HG03571 (cell line): ENCODE measurements at regions not wholly inside any gene's neighbourhood (a gene's known extent, or its start where the extent isn't known, plus 50 kb on each side); places are given as distances from the start of the nearest gene placed in this dataset.

ENCODE experiments used
- ATAC-seq: cut with Tn5 transposase; IDR thresholded peaks from one replicate; pipeline ENCODE4 v1.9.1; 2021; ENCODE audit not compliant: unreplicated experiment

DNA sequence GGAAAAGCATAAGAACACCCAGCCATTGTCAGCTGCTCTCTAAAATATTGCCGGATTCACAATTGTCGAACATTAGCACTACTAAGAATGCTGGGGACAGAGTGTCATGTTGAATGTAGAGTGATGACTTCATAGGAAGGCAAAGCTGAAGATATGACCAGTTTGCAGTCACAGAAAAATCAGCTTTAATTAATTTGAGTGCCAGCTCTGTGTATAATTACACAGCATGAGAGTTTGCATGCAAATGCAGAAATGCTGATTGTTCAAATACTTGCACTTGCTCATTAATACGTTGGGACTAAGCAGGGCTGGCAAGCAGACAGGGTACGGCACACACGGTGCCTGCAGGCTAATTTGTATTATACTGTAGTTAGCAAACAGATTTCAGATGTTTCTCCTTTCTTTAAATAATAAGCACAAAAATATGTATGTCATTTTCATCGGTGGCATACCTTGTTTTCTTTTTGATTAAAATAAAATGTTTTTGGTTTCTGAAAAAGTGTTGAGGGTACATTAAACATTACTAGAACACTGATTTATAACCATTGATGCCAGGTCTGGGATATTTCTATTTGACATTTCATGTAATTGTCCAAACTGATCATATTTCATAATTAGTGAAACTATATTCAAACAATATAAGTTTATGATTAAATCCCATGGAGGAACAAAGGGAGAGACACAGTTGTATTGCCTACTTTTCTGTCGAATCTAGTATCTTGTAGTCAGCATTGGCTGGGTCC, 99.8 kb upstream of the ADGRL2 start:
- ATAC-seq = no peak

DNA sequence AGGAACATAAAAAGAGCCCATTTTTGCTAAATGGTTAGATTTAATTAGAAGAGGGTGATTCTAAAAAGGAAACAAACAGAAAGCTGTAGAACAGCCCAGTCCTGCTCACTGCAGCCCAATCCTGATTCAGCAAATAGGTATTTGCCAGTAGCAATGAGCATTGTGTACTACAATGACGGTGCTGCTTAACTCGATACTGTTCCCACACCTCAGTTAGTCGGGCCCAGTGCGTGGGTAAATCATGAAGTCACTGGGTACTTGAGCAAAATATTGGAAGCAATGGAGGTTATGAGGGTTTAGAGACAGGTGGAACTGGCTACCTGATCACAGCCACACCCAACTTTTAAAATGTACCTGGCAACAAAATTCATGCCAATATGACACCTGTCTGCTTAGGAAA, 101.5 kb upstream of the ADGRL2 start:
- no peak for ATAC-seq

GRCh38 chr1:81695741-81696140, 105.0 kb upstream of the ADGRL2 start:
- no peak for ATAC-seq

GRCh38 chr1:81693316-81693715, 107.4 kb upstream of the ADGRL2 start:
- ATAC-seq = no peak

DNA sequence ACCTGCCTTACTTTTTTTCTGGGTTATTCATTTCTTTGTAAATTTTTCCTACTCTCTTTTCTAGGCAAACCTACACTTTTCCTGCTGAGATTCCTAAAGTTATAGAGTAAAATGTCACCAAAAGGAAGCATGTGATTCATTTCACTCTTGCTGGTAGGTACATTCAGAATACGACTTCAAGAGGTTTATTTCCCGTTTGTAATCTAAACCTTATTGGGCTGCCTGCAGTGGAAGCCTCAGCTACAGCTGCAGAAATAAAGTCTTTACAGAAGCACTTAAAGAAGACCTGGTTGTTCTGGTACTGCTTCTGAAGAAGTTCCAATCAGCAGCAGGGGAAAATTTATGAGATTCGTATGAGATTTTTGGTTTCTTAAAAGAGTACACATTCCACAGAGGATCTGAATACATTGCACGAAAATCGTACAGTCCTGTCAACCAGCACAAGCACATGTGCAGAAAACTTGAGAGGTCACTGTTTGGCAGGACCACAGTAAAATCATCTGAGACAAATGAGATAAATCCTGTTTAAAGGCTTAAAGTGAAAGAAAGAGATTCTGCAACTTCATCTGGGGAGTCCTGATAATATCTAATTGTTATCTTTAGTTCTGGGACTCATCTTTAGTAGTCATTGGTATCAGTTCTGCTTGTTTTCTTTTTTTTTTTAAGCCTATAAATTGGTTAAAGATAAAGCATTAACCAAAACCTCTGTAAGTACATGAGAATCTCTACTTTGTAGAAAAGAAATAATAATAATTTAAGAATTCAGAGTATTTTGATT, 109.9 kb upstream of the ADGRL2 start:
- ATAC-seq = no peak

GRCh38 chr1:81689531-81689941, 111.2 kb upstream of the ADGRL2 start:
- no peak for ATAC-seq

DNA sequence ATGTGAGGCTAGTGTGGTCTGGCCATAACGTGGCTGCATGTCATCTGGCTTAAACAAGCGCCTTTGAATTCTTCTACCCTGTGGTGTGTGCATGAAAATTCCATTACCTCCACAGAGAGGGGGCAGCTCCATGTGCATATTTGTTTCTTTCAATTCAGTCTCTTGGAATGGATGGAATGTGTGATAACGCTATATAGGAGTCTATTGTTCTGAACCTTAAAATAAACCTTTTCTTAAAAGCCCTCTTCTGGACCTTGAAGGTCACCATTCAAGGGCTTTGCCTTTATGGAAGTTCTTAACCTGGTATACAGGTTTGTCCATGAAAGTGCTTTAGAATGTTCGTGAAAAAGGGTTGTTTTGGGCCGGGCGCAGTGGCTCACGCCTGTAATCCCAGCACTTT, 118.2 kb upstream of the ADGRL2 start:
- no peak for ATAC-seq

GRCh38 chr1:81681601-81682266, 119.0 kb upstream of the ADGRL2 start:
- no peak for ATAC-seq

DNA sequence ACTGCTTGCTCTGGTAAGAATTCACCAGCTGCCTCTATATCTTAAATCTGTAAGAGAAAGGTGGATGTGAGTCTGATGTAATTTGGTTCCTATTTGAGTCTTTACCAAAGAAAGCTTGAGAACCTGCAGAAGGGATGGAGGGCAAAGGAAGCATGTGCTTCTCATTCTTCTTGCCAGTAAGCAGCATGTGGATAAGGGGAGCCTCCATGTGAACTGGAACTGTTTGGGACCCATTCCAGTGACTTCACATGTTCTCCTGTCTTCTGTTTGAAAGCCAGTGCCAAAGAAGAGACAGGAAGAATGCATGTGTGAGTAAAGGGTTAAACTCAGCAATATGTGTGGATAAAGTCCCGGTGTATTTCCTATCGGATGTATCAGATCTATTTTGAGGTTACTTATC, 119.6 kb upstream of the ADGRL2 start:
- ATAC-seq = no peak

- no peak for ATAC-seq
Measured at GRCh38 chr1:81679942-81680341, 120.8 kb upstream of the ADGRL2 start.

GRCh38 chr1:81678779-81679178, 122.0 kb upstream of the ADGRL2 start:
- ATAC-seq = no peak

GRCh38 chr1:81672766-81673165, 128.0 kb upstream of the ADGRL2 start:
- no peak for ATAC-seq

DNA sequence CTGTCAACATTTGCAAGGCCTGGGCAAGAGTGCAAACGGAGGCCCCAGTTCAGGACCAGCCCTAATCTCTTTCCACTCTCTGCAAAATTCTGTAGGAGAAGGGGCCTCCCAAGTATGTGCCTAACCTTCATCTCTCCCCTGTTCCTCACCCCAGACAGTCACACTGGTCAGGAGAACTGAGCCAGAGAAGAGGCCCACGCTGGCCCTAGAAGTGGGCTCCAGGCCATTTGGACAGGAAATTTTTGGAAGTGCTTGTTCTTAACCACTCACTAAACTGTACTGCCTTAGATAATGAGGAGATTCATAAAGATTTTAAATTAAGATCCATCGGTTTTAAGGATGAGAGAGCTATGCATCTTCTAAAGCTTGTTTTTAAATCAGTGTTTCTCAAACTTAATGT, 129.7 kb upstream of the ADGRL2 start:
- no peak for ATAC-seq

GRCh38 chr1:81670286-81670685, 130.4 kb upstream of the ADGRL2 start:
- no peak for ATAC-seq

DNA sequence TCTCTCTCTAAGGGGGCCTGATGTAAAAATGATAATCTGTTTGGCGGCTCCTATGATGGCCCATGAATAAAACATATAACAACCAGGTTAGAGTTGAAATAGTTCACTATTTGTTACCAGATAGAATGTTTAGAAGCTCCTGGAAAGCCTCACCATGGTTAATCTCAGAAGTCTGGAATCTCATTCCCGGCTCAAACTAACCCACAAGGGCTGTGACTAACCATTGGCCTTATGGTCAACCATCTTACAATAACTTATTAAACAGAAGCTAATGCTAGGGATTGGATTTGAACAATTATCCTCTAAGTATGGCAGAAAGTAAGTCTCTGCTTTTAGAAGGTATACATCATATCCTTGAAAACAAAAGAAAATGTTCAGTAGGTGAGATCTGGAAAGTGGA, 134.1 kb upstream of the ADGRL2 start:
- ATAC-seq = no peak

DNA sequence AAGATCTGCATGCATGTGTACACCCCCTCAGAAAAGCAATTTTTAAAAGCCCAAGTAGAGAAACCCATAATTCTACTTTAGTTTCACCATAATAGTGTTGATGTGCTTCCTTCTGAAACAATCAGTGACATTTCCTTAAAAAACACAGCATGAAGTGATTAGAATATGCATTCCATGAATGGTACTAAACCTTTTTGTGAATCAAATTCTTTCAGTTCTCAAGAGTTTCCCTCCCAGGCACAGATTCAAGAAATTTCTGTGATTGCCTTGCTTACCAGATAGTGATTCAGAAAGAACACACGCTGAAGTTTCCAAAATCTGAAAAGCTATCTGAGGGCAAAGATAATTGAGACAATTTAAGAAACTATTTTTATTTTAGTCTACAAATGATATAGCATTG, 136.4 kb upstream of the ADGRL2 start:
- ATAC-seq = no peak

DNA sequence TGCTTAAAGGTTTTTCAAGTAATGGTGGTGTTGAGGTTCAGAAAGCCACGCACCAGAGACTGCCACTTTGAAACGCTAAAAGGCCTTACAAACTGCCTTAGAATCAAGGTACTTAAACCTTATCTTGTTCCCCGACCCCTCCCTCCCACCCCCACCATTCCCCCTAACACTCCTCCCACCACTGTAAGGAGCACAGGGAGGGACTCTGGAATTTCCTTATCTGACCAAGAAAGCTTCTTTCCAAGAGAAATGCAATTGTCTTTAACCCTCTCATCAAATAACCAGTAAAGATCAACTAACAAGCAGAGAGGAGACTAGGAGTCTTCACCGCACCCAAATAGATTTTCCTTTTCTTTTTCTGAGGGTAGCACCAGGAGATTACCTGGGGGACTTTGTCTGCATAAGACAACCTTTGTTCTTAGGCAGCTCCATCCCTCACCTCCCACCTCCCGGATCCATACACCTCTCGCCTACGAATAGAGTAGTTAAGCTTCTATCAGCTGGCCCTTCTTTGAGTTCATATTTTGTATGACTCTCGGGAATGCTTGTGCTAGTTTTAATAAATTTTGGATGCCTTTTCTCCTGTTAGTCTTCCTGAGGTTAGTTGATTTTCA, 137.7 kb upstream of the ADGRL2 start:
- no peak for ATAC-seq

DNA sequence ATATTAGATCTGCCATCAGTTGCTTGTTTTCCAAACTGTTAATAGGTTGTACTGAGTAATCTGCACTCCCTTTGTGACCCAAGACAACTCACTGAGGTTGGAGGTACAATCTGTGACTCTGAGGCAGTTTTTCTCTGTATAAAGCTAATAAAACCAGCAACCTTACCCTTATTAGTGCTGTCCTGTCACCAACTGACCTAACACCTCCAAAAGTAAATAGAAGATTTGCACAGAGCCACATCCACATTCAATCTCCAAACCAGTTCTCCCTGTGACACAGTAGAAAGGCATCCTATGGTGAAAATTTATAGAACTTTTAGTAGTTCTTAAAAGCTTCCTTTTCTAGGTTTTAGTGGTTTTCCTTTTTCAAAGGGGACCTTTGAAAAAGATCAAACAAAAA, 140.4 kb upstream of the ADGRL2 start:
- no peak for ATAC-seq

- no peak for ATAC-seq
Measured at GRCh38 chr1:81654657-81655056, 146.1 kb upstream of the ADGRL2 start.

GRCh38 chr1:81654147-81654546, 146.6 kb upstream of the ADGRL2 start:
- ATAC-seq = no peak

- ATAC-seq = no peak
Measured at GRCh38 chr1:81650776-81651175, 150.0 kb upstream of the ADGRL2 start.

GRCh38 chr1:81635816-81636215, 164.9 kb upstream of the ADGRL2 start:
- ATAC-seq = no peak
